ENCODE measurements at regions not wholly inside any gene's neighbourhood (a gene's known extent, or its start where the extent isn't known, plus 50 kb on each side); places are given as distances from the start of the nearest gene placed in this dataset.
"Not testable (repeated sequence)": the region's sequence is repeated elsewhere in the genome, so short reads cannot be mapped to it uniquely, and the experiment has no call there.

DNA sequence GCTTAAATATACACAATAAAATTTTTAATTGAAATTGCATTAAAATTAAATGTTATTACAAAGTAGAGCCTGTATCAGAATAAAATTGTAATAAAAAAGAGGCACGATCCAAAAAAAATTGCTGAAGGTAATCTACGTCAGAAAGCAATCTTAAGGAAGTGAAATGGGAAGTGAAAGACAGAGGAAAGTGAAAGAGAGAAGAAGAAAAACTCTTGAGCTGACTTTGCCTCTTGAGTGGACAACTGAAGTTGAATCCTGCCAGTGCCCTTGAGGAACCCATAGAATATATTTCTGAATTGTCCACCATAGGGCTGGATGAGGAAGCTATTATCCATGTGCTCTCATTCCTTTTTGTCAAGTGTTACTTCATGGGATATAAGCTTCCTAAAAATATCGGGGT is 285.1 kb upstream of the STAC start:
- no peak for DNase-seq

DNA sequence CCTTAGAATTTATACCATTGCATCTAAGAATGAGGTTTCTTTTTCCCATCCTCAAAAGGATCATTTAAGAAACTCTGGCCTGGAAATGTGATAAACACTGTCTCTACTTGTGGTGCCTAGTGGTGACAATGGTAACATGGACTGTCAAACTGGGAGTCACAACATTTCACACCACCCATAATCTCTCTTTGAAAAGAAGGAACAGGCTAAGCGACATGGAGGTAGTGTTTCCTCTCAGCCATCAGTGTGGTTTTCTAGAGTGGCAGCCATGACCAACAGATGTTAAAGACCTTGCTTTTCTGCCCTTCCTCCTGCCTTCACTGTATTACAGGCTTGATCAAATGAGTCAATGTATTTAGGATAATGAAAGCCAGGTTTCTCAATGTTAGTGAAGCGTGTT is 283.1 kb upstream of the STAC start:
- no peak for DNase-seq

DNA sequence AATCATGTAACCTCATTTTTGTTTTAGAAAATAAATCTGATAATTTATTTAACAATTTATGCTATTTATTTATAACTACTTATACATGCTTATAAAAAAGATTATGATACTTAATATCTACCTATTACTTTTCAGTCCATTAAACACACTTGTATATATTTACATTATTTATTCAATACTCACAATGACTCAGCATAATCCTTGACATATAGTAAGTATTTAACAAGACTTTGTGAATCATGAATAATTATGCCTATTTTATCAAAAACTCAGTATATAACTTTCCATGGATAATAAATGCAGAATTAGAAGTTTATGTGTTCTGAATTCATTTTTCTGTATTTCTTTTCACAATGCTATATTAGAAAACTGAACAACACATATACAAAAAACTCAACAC is 266.0 kb upstream of the STAC start:
- DNase-seq, result no peak

DNA sequence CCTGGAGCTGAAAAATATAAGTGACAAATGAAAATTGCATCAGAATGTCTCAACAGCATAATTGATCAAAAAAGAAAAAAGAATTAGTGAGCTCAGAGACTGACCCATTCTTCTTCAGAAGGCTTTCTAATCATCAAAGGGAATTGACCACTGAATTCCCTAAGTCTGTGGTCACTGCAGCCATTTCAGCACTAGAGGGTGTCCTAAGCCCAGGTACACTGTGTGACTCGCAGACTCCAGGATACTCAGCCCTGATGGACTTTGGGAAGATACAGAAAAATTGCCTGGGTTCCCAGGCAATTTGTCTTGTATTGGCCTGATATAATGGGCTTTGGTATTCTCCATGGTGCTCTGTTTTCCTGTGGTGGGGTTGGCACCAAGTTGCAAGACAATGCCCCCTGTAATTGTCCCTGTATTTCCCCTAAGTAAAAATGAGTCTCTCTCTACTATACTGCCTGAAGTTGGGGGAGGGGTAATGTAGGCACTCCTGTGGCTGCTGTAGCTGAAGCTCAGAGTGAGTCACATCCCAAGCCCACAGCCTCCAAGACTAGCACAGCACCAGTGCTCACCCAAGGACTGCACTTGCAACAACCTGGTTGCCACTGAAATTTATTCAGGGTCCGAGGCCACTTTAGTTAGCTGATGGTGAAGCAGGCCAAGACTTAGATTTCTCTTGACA is 256.0 kb upstream of the STAC start:
- DNase-seq, result no peak

DNA sequence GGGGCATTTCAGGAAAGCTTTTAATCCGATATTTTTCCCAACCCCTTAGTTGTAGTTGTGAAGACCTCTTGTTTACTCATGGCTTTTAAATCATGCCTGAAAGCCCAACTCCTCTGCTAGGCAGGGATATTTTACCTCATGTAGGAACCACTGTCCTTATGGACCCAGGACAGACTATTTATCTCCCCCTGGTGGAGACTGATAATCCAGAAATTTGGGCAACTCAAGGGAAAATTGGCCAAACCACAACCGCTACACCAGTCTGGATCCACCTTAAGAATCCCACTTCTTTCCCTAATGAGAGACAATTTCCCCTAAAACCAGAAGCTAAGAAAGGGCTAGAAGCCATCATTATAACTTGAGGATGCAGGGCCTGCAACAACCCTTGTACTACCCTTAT is 248.1 kb upstream of the STAC start:
- no peak for DNase-seq

DNA sequence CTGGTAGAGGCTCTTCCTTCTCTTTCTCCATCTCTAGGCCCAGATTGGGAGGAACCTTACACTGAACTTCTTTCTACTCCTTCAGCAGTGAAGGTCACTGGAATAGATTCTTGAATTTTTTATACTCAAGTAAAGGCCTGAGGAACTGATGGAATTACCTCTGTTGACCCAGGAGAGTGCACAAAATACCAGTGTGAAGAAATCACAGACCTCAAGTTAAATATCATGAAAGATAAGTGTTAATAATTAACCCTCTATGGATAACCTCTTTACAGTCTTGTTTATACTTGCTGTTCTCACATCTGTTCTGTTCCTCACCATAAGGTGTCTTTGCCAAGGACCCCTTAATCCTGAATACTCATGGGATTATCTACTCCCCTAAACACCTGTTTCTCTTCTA is 244.4 kb upstream of the STAC start:
- DNase-seq, result no peak

DNA sequence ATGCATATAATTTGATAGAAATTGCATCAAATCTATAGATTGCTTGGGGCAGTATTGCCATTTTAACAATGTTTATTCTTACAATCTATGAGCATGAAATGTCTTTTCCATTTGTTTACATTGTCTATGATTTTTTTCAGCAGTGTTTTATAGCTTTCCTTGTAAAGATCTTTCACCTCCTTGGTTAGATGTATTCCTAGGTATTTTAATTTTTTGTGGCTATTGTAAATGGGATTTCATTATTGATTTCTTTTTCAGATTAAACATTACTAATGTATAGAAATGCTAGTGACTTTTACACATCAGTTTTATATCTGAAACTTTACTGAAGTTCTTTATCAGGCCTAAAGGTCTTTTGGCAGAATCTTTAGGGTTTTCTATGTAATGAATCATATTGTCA is 237.6 kb upstream of the STAC start:
- no peak for DNase-seq

DNA sequence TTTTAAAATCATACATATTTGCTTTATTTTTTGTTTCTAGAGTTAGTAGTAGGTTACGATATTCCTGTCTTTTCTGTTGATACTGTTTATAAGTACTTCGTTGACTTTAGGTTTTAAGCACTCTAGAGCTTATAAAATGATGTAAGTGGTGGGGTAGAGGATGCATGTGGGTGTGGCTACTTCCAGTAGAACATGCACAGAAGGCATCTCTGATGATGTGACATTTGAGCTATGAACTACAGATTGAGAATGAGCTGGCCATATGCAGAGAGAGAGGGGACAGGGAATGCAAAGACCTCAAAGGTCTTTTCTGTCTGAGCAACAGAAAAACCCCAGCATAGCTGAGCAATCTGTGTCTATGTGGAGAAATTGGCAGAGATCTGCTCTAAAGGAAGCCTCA is 233.9 kb upstream of the STAC start:
- DNase-seq, result no peak

DNA sequence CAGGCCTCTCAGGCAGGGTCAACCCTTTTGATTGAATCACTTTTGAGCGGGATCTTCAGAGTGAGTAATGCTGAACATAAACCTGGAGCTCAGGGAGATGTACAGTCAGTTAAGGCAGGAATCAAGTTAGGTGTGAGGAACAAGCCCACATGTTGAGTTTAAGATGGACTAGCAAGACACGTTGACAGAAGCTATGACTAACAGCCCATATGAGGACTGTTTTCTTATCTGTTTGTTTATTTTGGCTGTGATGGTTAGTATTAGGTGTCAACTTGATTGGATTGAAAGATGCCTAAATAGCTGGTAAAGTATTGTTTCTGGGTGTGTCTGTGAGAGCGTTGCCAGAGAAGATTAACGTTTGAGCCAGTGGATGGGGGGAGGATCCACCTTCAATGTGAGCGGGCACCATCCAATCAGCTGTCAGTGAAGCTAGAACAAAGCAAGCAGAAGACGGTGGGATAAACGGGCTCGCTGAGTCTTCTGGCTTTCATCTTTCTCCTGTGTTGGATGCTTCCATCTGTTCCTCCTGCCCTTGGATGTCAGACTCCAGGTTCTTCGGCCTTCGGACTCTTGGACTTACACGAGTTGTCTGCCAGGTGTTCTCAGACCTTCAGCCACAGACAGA is 232.3 kb upstream of the STAC start:
- DNase-seq, result no peak

DNA sequence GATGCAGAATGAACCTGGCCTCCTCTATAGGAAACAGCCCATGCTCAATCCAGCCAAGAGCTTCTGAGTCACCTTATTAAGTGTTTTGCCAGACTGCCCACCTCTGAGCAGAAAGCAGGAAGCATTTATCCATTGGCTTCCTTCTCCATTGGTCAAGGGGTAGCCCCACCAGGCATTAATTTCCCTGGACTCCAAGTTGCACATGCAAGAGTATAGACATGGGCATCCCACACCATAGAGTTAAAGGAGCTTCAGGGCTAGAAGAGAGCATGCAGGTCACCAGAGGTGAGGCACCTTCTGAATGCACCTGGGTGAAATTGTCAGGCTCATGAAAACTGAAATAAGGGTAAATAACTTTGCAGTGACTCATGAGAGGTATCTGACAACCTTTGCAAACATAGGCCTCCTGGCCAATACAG is 230.8 kb upstream of the STAC start:
- DNase-seq, result no peak

DNA sequence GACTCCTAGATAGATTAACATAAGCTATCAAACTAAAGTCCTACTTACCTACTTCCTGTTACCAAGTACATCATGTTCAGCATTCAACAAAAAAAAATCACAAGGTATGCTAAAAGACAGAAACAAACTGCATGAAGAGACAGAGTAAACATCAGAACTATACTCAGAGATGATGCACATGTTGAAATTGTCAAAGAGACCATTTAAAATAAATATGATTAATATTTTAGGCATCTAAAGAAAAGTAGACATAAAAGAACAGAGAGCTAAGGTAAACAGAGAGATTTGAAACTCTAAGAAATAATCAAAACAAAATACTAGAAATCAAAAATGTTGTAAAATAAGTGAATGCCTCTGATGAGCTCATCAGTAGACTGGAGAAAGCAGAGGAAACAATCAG is 224.8 kb upstream of the STAC start:
- DNase-seq, result no peak

DNA sequence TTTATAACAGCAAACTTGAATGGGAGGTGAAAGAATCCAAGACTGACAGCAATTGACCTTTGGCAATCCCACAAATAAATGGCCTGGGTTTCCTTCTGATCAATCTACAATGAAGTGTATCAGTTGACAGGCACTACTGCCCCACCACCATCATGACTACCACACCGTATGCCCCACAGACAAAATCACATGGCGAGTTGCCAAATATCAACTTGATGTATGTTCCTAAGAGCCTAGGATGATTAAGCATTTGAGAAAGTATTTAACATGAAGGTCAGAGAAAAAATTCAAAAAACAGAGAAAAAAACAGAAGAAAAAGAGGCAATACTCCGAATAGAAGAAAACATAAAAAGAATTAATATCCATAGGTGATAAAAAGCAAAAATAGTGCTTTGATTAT is 215.9 kb upstream of the STAC start:
- DNase-seq, result no peak

DNA sequence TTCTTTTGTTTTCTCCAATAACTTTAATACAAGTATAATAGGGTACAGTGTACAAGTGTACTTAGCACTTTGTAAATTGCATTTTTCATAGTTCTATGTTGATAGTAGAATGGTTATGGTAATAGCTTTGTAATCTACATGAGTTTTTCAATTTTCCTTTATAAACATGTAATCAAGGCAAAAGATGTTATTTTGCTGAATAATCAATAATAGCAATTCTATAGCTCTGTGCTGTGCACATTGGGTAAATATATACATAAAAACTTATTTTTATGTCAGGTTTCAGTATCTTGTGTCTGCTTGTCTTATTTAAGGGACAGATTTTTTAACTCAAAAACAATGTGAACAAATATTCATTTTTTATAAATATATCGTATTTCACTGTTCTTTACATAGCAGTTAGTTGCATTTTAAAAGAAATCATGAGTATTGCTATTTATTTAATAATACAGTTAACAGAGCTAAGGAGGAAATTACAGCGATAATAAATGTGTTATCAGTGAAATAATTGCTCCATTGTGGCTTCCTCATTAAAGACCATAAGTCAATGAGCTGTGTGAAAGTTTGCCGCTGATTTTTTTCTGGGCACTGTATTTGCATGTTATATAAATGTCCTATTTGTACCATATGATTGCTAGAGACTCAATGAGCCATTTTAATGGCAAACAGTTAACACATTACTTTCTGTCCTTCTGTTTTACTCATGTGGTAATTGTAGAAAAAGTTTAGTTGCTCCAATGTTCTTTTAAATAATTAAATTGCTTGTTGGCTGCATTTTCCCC is 214.6 kb upstream of the STAC start:
- DNase-seq, result no peak

DNA sequence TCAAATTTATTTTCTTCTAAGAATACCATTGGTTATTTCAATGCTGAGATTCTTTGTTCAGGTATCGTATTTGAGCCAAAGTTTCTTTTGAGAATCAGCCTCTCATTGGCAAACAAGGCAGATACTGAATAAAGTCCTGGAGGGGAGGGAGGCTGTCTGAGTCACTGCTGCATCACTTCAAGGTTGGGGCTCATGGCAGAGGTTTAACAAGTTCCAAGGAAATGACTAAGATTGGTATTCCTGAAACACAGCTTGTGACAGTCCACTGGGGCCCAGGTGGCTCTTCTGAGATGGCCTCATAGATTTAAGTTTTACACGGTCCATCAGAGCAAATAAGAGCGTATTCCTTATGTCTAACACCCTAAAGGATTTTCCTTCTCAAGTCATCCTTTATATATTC is 213.8 kb upstream of the STAC start:
- DNase-seq, result no peak

DNA sequence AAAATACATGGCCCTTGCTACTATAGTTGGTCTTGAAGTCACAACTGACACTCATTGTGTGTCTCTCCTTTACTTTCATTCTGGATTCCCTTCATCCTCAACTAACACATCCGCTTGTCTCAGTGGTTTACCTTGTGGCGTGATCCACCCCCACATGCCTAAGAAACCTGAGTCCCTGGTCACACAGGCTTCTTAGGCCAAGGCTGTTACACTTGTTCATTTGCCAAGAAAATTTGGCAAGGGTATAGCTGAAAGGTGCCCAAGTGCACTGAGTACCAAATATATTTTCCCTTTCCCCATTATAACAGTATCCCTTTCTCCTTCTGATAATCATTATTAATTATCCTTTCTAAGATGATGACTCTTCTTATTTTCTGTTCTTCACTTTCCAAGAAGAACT is 207.6 kb upstream of the STAC start:
- no peak for DNase-seq

DNA sequence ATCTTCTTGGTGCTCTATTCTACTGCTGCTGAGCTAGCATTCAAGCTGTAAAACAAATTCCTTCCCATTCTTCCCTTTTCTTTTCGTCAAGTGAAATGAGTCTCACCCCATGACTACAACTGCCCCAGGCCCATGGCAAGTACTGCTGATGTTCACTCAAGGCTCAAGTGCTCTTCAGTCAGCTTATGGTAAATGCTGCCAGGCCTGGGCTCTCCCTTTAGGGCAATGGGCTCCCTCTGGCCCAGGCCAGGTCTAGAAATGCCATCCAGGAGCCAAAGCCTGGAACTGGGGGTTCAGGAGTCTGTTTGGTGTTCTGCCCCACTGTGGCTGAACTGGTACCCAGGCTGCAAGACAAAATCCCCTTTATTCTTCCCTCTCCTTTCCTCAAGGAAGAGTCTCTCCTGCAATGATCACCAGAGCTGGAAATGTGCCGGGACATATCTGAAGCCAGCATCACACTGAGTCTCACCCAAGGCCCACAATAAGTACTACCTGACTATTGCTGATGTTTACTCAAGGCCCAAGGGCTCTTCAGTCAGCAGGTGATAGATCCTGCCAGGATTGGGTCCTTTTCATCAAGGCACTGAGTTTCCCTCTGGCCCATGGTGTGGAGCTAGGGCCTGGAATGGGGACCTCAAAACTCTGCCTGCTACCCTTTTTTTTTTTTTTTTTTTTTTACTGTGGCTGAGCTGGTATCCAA is 205.0 kb upstream of the STAC start:
- no peak for DNase-seq

DNA sequence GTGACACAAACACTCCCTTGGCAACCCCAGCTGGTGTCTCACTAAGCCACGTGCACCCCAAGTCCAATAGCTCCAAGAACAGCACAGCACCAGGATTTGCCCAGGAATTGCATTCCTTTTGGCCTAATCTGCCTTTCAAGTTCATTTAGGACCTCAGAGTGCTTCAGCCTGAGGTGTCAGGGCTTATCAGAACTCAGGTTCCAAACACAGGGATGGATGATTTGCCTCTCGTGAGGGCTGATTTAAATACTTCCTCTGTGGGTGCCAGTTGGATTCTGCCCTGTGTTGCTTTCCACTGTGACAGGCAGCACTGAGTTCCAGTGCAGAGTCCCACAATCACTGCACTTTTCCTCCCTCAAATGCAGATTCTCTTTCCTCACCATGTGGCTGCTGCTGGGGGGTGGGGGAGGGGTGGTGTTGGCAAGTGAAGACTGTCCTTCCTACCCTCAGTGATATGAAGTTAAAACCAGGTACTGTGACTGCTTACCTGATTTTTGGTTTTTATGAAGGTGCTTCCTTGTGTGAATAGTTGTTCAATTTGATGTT is 204.3 kb upstream of the STAC start:
- no peak for DNase-seq

DNA sequence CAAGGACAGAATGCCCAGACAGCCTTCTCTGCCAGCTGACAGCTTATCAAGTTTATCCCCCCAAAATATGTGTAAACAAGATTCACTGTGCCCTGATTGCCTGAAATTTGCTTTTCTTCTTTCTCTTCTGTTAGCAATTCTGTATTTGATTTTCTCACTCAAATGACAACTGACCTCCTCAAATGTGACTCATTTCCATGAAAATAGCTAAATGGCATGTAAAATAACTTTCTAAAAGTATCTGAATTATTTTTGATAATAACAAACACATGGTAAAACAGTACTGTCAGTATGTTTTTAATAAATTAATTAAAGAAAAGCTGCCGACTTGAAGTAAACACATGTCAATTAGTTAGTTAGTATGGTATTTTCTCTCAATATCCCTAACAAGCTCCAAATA is 202.3 kb upstream of the STAC start:
- no peak for DNase-seq

DNA sequence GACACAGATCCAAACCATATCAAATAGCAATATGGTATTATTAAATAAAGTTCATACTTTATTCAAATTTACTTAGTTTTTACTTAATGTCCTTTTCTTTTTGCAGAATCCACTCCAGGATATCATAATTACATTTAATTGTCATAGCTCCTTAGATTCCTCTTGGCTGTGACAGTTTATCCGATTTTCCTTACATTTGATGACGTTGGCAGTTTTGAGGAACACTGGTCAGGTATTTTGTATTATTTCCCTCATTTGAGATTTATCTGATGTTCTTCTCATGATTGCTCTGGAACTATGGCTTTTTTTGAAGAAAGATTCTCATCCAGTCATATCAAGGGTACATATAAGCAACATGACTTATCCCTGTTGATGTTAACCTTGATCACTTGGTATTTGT is 198.3 kb upstream of the STAC start:
- DNase-seq, result no peak

DNA sequence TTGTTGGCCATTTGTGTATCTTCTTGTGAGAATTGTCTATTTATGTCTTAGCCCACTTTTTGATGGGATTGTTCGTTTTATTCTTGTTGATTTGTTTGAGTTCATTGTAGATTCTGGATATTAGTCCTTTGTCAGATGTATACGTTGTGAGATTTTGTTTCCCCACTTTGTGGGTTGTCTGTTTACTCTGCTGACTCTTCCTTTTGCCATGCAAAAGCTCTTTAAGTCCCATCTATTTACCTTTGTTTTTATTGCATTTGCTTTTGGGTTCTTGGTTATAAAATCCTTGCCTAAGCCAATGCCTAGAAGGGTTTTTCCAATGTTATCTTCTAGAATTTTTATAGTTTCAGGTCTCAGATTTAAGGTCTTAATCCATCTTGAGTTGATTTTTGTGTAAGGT is 193.1 kb upstream of the STAC start:
- DNase-seq, result not testable (repeated sequence)

DNA sequence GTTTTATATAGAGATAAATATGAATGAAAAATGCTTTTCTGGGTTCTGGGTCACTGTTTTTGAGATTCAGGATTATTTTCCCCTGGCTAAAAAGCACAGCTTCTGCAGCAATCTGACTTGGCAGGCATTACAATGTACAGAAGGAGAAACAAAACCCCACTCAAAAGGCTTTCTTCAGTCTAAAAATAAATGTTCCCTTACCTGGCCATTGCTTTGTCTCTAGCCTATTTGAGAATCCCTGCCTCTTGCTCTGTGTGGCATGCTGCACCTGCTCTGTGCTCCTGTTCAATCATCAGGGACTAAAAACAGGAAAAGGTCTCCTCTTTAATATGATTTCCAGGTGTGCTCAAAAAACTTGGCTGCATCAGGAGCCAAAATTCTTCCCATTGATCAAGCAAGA is 187.4 kb upstream of the STAC start:
- DNase-seq, result no peak

DNA sequence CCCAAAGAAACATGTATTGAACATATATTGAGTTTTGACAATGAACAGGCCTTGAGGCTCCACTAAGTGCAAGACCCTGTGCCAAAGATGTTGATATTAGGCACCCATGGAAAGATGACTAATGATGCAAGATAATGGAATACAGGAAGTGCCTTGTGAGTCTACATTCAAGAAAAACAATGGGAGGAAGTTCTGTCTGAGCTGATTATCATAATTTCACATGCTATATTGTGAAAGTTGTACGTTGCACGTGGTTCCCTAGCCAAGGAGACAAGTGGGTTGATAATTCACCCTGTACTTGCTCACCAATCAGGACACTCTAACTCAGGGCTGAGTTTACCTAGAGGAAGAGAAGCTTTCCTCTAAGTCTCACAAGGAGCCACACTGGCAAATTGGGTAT is 186.9 kb upstream of the STAC start:
- DNase-seq, result no peak

DNA sequence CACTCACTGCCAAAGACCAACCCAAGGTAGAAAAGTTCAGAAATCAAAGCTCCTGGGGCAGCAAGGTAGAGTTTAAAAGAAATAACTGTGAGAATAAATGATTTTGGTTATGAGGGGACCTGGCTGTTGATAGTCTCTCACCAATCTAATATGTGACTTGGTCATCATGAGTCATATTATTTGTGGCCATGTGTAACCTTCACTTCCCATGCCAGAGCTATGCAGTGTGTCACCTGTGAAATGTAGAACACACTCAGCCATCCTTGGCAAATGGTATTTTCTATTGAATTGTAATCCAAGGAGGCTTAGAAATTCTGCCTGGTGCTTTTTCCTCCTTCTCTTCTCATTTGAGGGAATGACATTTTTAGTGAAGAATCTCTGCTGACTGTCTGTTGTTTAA is 184.2 kb upstream of the STAC start:
- DNase-seq, result no peak

DNA sequence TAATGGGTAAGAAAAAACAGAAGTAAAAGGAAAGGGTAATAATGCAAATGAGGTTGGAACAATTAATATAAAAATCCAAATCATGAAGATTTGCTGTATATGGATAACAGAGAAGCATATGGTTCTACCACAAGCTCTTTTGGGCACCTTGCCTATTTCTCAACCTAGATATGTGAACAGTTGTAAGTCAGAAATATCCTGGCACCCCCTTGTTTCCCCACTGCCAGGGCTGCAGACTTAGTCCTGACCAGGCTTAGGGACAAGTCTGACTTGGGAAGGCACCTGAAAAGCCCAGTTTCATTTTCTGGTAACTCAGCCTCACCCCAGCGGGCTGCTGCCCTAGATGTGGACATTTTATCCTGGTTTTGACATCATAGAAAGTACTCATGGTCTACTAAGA is 183.2 kb upstream of the STAC start:
- DNase-seq, result no peak
